ENCODE measurements at regions not wholly inside any gene's neighbourhood (a gene's known extent, or its start where the extent isn't known, plus 50 kb on each side); places are given as distances from the start of the nearest gene placed in this dataset.

DNA sequence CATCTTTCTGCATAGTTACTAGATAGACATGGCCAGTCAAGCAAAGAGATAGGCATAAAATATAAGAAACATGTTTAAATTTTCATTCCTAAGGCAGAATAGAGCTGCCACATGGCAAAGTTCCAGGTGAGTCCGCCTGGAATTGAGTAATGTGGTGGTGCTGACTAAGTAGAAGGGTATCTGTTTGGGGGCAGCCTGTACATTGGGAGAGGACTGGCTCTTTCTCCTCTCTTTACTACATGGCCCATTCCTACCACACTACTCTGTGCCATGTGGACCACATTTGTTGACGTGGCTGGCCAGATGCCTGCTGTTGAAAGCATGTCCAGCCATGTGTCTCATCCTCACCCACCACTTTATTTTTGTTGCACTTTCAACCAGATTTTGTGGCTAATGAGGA, 354.0 kb downstream of the ETNK1 start:
- intact Hi-C loops (cut with DNase I; ENCODE audit: low total_unique reads): no loop called here
- no peaks in the 10 kb centered on the region for H3K27me3 ChIP-seq
- no peaks in the 10 kb centered on the region for H3K4me1 ChIP-seq
- no peaks in the 10 kb centered on the region for H3K9me3 ChIP-seq
- no peaks in the 10 kb centered on the region for H3K36me3 ChIP-seq (ENCODE audit: low read depth, missing control alignments)
- H3K27ac ChIP-seq: no peak overlapping the region
- TF ChIP-seq POLR2A (IDR thresholded peaks at IDR 0.05): no peak
- TF ChIP-seq, protein P1, sequence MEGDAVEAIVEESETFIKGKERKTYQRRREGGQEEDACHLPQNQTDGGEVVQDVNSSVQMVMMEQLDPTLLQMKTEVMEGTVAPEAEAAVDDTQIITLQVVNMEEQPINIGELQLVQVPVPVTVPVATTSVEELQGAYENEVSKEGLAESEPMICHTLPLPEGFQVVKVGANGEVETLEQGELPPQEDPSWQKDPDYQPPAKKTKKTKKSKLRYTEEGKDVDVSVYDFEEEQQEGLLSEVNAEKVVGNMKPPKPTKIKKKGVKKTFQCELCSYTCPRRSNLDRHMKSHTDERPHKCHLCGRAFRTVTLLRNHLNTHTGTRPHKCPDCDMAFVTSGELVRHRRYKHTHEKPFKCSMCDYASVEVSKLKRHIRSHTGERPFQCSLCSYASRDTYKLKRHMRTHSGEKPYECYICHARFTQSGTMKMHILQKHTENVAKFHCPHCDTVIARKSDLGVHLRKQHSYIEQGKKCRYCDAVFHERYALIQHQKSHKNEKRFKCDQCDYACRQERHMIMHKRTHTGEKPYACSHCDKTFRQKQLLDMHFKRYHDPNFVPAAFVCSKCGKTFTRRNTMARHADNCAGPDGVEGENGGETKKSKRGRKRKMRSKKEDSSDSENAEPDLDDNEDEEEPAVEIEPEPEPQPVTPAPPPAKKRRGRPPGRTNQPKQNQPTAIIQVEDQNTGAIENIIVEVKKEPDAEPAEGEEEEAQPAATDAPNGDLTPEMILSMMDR (IDR thresholded peaks at IDR 0.05): no peak
- 84 to 94% methylated on average over 2 of the region's 2 CpGs for WGBS, 2 donors
- DNase-seq: no peak
- no peak overlapping the region for H3K4me3 ChIP-seq

GRCh38 chr12:22979854-22980469, 355.0 kb downstream of the ETNK1 start:
- Histone ChIP-seq H3K4me1 (no peaks in the 10 kb centered on the region), H3K4me3 (no peak overlapping the region), H3K9me3 (no peaks in the 10 kb centered on the region), H3K27ac (no peak overlapping the region), H3K27me3 (no peaks in the 10 kb centered on the region), H3K36me3 (ENCODE audit: low read depth, missing control alignments) (no peaks in the 10 kb centered on the region)
- no peak for DNase-seq
- TF ChIP-seq POLR2A (IDR thresholded peaks at IDR 0.05): no peak
- TF ChIP-seq, protein P1 (IDR thresholded peaks at IDR 0.05): no peak
- intact Hi-C loops (cut with DNase I; ENCODE audit: low total_unique reads): no loop called here
- WGBS, 2 donors: 88 to 89% methylated on average over 5 of the region's 5 CpGs

DNA sequence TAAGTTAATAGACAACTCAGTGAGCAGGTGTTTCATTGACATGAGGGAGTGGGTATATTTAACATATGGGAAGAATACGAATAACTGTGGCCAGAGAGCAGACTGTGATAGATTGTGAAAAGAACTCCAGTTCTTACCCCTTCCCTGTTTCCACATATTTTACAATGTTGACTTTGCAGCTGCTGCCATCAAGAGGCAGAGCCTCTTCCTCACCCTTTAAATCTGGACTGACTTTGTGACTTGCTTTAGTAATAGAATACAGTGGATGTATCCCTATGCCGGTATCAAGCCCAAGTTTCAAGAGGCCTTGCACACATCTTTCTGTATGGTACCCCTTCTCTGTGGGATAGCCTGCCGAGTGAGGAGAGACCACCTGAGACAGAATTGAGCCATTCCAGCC, 356.7 kb downstream of the ETNK1 start:
- no peak for DNase-seq
- no peaks in the 10 kb centered on the region for H3K9me3 ChIP-seq
- intact Hi-C loops (cut with DNase I; ENCODE audit: low total_unique reads): no loop called here
- no peaks in the 10 kb centered on the region for H3K27me3 ChIP-seq
- no peaks in the 10 kb centered on the region for H3K36me3 ChIP-seq (ENCODE audit: low read depth, missing control alignments)
- no peak overlapping the region for H3K27ac ChIP-seq
- WGBS, 2 donors: 78 to 87% methylated on average over 3 of the region's 3 CpGs
- TF ChIP-seq, protein P1 (IDR thresholded peaks at IDR 0.05): no peak
- TF ChIP-seq POLR2A (IDR thresholded peaks at IDR 0.05): no peak
- H3K4me3 ChIP-seq: no peak overlapping the region
- H3K4me1 ChIP-seq: no peaks in the 10 kb centered on the region

GRCh38 chr12:22982635-22983034, 357.7 kb downstream of the ETNK1 start:
- H3K27ac ChIP-seq: no peak overlapping the region
- TF ChIP-seq POLR2A (IDR thresholded peaks at IDR 0.05): no peak
- TF ChIP-seq, protein P1 (IDR thresholded peaks at IDR 0.05): no peak
- 39 to 69% methylated on average over 5 to 13 of the region's 13 CpGs for WGBS, 2 donors
- H3K9me3 ChIP-seq: no peaks in the 10 kb centered on the region
- H3K27me3 ChIP-seq: no peaks in the 10 kb centered on the region
- no peak overlapping the region for H3K4me3 ChIP-seq
- no peak for DNase-seq
- no peaks in the 10 kb centered on the region for H3K36me3 ChIP-seq (ENCODE audit: low read depth, missing control alignments)
- H3K4me1 ChIP-seq: no peaks in the 10 kb centered on the region
- intact Hi-C loops (cut with DNase I; ENCODE audit: low total_unique reads): no loop called here

DNA sequence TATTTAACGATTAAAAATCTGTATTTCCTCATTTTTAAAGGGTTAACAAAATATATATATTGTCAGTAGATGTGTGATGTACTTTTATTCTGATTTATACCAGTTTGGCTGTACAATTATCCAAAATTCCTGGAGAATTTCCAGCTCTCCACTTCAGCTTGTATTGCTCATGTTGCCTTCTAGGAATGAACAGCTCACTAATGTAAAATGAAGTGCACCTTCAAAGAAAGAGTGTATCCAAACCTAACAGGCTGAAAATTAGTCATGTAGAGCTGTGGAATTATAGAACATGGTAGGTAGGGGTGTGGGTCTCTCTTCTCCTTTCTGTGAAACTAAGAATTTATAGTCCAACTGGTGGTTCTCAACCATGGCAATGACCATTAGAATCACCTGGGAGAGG, 362.0 kb downstream of the ETNK1 start:
- DNase-seq: no peak
- intact Hi-C loops (cut with DNase I; ENCODE audit: low total_unique reads): no loop called here
- TF ChIP-seq POLR2A (IDR thresholded peaks at IDR 0.05): no peak
- TF ChIP-seq, protein P1 (IDR thresholded peaks at IDR 0.05): no peak
- Histone ChIP-seq H3K36me3 (ENCODE audit: low read depth, missing control alignments) (no peaks in the 10 kb centered on the region), H3K9me3 (no peaks in the 10 kb centered on the region), H3K27ac (no peak overlapping the region), H3K4me1 (no peaks in the 10 kb centered on the region), H3K27me3 (no peaks in the 10 kb centered on the region), H3K4me3 (no peak overlapping the region)
- 78 to 79% methylated on average over 1 of the region's 1 CpG for WGBS, 2 donors

Data from testis (tissue), 2 donors.